NK-92 (cell line): ENCODE measurements at regions not wholly inside any gene's neighbourhood (a gene's known extent, or its start where the extent isn't known, plus 50 kb on each side); places are given as distances from the start of the nearest gene placed in this dataset.

Experiments used
- DNase-seq: peaks from one replicate; lab custom pipeline; 2025; ENCODE audit not compliant: unreplicated experiment; lab: John Stamatoyannopoulos, UW

- DNase-seq = no peak
Measured at GRCh38 chr3:72288955-72289691, 504.2 kb upstream of the PROK2 start.

- no peak for DNase-seq
Measured at GRCh38 chr3:72287956-72288355, 503.0 kb upstream of the PROK2 start.

GRCh38 chr3:72285502-72285901 lies 500.6 kb upstream of the PROK2 start:
- no peak for DNase-seq

GRCh38 chr3:72284471-72284870 lies 499.5 kb upstream of the PROK2 start:
- DNase-seq = no peak

GRCh38 chr3:72282918-72283317 lies 498.0 kb upstream of the PROK2 start:
- DNase-seq = no peak

- no peak for DNase-seq
Measured at GRCh38 chr3:72281551-72281950, 496.6 kb upstream of the PROK2 start.

GRCh38 chr3:72280876-72281275 lies 495.9 kb upstream of the PROK2 start:
- DNase-seq = no peak

- DNase-seq = no peak
Measured at GRCh38 chr3:72279631-72280041, 494.7 kb upstream of the PROK2 start.

- no peak for DNase-seq
Measured at GRCh38 chr3:72279068-72279604, 494.2 kb upstream of the PROK2 start.

GRCh38 chr3:72278349-72279067 lies 493.6 kb upstream of the PROK2 start:
- DNase-seq = no peak

- DNase-seq = no peak
Measured at GRCh38 chr3:72277710-72278109, 492.8 kb upstream of the PROK2 start.

GRCh38 chr3:72276806-72277205 lies 491.9 kb upstream of the PROK2 start:
- DNase-seq = no peak

- DNase-seq = no peak
Measured at GRCh38 chr3:72275331-72275751, 490.4 kb upstream of the PROK2 start.

- no peak for DNase-seq
Measured at GRCh38 chr3:72274493-72275330, 489.8 kb upstream of the PROK2 start.

- no peak for DNase-seq
Measured at GRCh38 chr3:72273615-72274014, 488.7 kb upstream of the PROK2 start.

- no peak for DNase-seq
Measured at GRCh38 chr3:72272356-72272755, 487.4 kb upstream of the PROK2 start.

GRCh38 chr3:72271923-72272322 lies 487.0 kb upstream of the PROK2 start:
- DNase-seq = no peak

- DNase-seq = no peak
Measured at GRCh38 chr3:72271216-72271615, 486.3 kb upstream of the PROK2 start.

GRCh38 chr3:72270730-72271129 lies 485.8 kb upstream of the PROK2 start:
- DNase-seq = no peak

- no peak for DNase-seq
Measured at GRCh38 chr3:72270072-72270681, 485.2 kb upstream of the PROK2 start.

- DNase-seq = no peak
Measured at GRCh38 chr3:72269475-72269874, 484.5 kb upstream of the PROK2 start.
